Vagina (tissue), 2 donors: ENCODE measurements at regions not wholly inside any gene's neighbourhood (a gene's known extent, or its start where the extent isn't known, plus 50 kb on each side); places are given as distances from the start of the nearest gene placed in this dataset.

Experiments used
- POLR2A ChIP-seq, 2 donors: fragments of 450-650 bp; IDR thresholded peaks; one replicate each; pipeline ENCODE4 v1.6.1; 2017; ENCODE audit warnings: antibody characterized with exemption in 2 of 2, mild to moderate bottlenecking in 2 of 2, moderate library complexity in 2 of 2
- POLR2AphosphoS5 ChIP-seq, 2 donors: sonication (generic); formaldehyde crosslinking; IDR thresholded peaks; one replicate each; pipeline ENCODE4 v1.9.0; 2017; ENCODE audit warnings: antibody characterized with exemption in 2 of 2, mild to moderate bottlenecking in 2 of 2, low read depth in 1 of 2; ENCODE audit not compliant: insufficient read depth in 1 of 2
- TF ChIP-seq, protein P1 (sequence below), 3 experiments: fragments of 450-650 bp in 2 of 3; fragments of 200-600 bp in 1 of 3; sonication (generic) in 1 of 3; IDR thresholded peaks; one replicate each; pipeline ENCODE4 v1.5.1; 2017 to 2019; ENCODE audit warnings: antibody characterized with exemption in 3 of 3, mild to moderate bottlenecking in 2 of 3, moderate library complexity in 2 of 3

DNA sequence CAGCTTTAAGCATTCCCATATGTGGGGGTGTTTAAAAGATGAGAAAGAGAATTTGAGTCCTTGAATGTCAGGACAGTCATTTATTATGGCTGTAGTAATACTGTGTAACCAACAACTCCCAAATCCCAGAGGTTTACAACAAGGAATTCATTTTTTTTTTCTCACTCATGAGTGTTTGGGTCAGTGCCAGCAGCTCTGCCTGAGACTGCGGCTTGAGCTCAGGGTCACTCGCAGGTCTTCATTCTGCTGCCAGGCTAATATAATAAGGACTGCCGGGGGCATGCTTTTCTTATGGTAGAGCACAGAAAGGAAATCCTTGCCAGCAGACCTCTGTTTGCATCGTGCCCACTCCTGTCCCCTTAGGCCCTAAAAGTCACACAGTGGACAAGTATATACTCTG, 277.9 kb upstream of the LMCD1 start:
- TF ChIP-seq, protein P1, sequence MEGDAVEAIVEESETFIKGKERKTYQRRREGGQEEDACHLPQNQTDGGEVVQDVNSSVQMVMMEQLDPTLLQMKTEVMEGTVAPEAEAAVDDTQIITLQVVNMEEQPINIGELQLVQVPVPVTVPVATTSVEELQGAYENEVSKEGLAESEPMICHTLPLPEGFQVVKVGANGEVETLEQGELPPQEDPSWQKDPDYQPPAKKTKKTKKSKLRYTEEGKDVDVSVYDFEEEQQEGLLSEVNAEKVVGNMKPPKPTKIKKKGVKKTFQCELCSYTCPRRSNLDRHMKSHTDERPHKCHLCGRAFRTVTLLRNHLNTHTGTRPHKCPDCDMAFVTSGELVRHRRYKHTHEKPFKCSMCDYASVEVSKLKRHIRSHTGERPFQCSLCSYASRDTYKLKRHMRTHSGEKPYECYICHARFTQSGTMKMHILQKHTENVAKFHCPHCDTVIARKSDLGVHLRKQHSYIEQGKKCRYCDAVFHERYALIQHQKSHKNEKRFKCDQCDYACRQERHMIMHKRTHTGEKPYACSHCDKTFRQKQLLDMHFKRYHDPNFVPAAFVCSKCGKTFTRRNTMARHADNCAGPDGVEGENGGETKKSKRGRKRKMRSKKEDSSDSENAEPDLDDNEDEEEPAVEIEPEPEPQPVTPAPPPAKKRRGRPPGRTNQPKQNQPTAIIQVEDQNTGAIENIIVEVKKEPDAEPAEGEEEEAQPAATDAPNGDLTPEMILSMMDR (IDR thresholded peaks at IDR 0.05): no peak
- TF ChIP-seq POLR2AphosphoS5 (IDR thresholded peaks at IDR 0.05; ENCODE audit: insufficient read depth in 1 of 2, low read depth in 1 of 2) (no peak), POLR2A (IDR thresholded peaks at IDR 0.05) (no peak)
